HT-29 (cell line): ENCODE measurements at regions not wholly inside any gene's neighbourhood (a gene's known extent, or its start where the extent isn't known, plus 50 kb on each side); places are given as distances from the start of the nearest gene placed in this dataset. TPM values are rescaled to one million over a fixed set of nuclear protein-coding genes. Genes with fewer than 3 reads are reported as not detected.

Experiments
- DNase-seq: peaks from one replicate; pipeline ENCODE4 v3.0.0-alpha.2; 2015; ENCODE audit warnings: low spot score
- small RNA-seq: library from RNA; depleted of rRNA; stranded (forward); fragments of <200 nt; gene quantifications from one replicate; pipeline ENCODE3, GENCODE V24; 2014

GRCh38 chr7:131619336-131620305 lies 63.2 kb upstream of the PODXL start:
- DNase-seq, result no peak

- DNase-seq, result no peak
Observed at GRCh38 chr7:131618391-131618790, 62.0 kb upstream of the PODXL start.

- DNase-seq, result no peak
Observed at GRCh38 chr7:131616487-131617200, 60.2 kb upstream of the PODXL start.

- no peak for DNase-seq
Observed at GRCh38 chr7:131613909-131614308, 57.5 kb upstream of the PODXL start.

- no peak for DNase-seq
Observed at GRCh38 chr7:131610007-131610406, 53.6 kb upstream of the PODXL start.

- DNase-seq, result no peak
Observed at GRCh38 chr7:131608116-131608500, 51.7 kb upstream of the PODXL start.

GRCh38 chr7:131607291-131608115 lies 51.1 kb upstream of the PODXL start:
- no peak for DNase-seq

- DNase-seq, result no peak
Observed at GRCh38 chr7:131606346-131607290, 50.2 kb upstream of the PODXL start.

Small RNA genes lying in the stretch of these regions (small RNA-seq; reads per million reads assigned to genes)
- gene AC009518.3, result not detected
